ENCODE measurements at regions not wholly inside any gene's neighbourhood (a gene's known extent, or its start where the extent isn't known, plus 50 kb on each side); places are given as distances from the start of the nearest gene placed in this dataset.

- intact Hi-C loops (cut with micrococcal nuclease), result no loop called here
- no peak for ATAC-seq
- Histone ChIP-seq H3K4me3 (ENCODE audit: low read length) (no peak overlapping the region), H3K4me1 (ENCODE audit: control insufficient read depth, insufficient read depth, low read length) (no peaks in the 10 kb centered on the region), H3K27ac (ENCODE audit: low read length) (no peak overlapping the region), H3K9me3 (ENCODE audit: control insufficient read depth, insufficient read depth, low read length) (no peaks in the 10 kb centered on the region), H3K36me3 (ENCODE audit: control insufficient read depth, insufficient read depth, low read length) (no peaks in the 10 kb centered on the region), H3K27me3 (ENCODE audit: control insufficient read depth, insufficient read depth, low read length) (no peaks in the 10 kb centered on the region)
- Mint-ChIP-seq H3K4me1 (peaks cover 0 to 5% of the 10 kb centered on the region in 2 donors), H3K27ac (no peak overlapping the region), H3K4me3 (no peak overlapping the region), H3K27me3 (ENCODE audit: low read depth in 2 of 2) (peaks cover 6 to 34% of the 10 kb centered on the region in 2 donors), H3K9me3 (no peaks in the 10 kb centered on the region), H3K36me3 (no peaks in the 10 kb centered on the region)
- DNase-seq, result no peak
- WGBS (ENCODE audit: insufficient coverage), result 85% methylated on average over 1 of the region's 1 CpG
- TF ChIP-seq, protein P1, sequence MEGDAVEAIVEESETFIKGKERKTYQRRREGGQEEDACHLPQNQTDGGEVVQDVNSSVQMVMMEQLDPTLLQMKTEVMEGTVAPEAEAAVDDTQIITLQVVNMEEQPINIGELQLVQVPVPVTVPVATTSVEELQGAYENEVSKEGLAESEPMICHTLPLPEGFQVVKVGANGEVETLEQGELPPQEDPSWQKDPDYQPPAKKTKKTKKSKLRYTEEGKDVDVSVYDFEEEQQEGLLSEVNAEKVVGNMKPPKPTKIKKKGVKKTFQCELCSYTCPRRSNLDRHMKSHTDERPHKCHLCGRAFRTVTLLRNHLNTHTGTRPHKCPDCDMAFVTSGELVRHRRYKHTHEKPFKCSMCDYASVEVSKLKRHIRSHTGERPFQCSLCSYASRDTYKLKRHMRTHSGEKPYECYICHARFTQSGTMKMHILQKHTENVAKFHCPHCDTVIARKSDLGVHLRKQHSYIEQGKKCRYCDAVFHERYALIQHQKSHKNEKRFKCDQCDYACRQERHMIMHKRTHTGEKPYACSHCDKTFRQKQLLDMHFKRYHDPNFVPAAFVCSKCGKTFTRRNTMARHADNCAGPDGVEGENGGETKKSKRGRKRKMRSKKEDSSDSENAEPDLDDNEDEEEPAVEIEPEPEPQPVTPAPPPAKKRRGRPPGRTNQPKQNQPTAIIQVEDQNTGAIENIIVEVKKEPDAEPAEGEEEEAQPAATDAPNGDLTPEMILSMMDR (IDR thresholded peaks at IDR 0.05), result no peak
Measured at GRCh38 chr7:131893631-131894340, 337.4 kb upstream of the PODXL start.

DNA sequence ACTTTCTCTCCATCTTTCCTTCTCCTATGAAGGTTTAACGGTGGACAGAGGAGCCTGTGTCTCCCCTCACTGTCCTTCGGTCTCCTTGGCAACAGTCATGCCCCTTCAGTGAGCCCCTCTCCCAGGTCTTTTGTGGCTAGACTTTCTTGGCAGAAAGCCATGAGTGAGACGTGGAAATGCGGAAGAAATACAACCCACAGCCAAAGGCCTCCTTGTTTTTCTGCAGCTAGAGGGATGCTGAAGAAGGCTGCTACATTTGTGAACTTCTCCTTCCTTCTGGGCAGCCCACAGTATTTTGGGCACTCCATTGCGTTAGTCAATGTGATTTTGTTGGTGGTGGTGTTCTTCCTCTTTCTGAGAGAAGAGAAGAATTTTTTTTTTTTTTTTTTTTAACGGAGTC is 333.7 kb upstream of the PODXL start:
- intact Hi-C loops (cut with micrococcal nuclease), result no loop called here
- Histone ChIP-seq H3K36me3 (ENCODE audit: control insufficient read depth, insufficient read depth, low read length) (no peaks in the 10 kb centered on the region), H3K4me1 (ENCODE audit: control insufficient read depth, insufficient read depth, low read length) (no peaks in the 10 kb centered on the region), H3K27me3 (ENCODE audit: control insufficient read depth, insufficient read depth, low read length) (no peaks in the 10 kb centered on the region), H3K9me3 (ENCODE audit: control insufficient read depth, insufficient read depth, low read length) (peaks cover 4% of the 10 kb centered on the region), H3K27ac (ENCODE audit: low read length) (no peak overlapping the region), H3K4me3 (ENCODE audit: low read length) (no peak overlapping the region)
- DNase-seq, result no peak
- ATAC-seq, result no peak
- H3K4me1 Mint-ChIP-seq, result no peaks in the 10 kb centered on the region
- peaks cover 3 to 9% of the 10 kb centered on the region in 2 donors for H3K9me3 Mint-ChIP-seq
- no peak overlapping the region for H3K4me3 Mint-ChIP-seq
- H3K36me3 Mint-ChIP-seq, result peaks cover 13% of the 10 kb centered on the region
- H3K27ac Mint-ChIP-seq, result no peak overlapping the region
- peaks cover 2 to 27% of the 10 kb centered on the region in 2 donors for H3K27me3 Mint-ChIP-seq (ENCODE audit: low read depth in 2 of 2)
- TF ChIP-seq, protein P1 (IDR thresholded peaks at IDR 0.05), result no peak
- 5% methylated on average over 4 of the region's 6 CpGs for WGBS (ENCODE audit: insufficient coverage)

DNA sequence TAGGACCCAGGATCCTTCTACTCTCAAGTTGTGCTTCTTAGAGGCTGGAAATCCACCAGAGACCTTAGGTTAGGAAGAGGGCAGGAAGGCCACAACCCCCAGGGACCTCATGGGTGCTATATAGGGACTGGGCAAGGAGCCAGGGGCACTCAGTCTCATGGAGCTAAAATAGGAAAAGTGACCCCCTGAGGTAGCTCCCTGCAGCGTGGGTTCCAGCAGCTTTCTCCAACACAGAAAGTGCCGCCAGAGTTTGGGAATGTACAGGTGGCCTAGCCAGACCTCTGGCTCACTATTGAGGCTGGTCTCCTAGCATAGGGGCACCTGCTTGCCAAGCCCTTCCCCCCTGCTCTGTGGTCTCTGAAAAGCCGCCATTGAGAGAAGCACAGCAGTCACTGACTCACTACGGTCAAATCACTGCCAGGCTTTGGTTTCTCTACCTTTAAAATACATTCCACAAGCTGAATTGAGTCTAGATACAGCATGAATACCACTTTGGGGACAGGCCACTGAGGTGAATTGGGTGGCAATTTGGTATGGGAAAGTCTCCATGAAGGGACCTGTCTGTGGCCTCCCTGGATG is 333.2 kb upstream of the PODXL start:
- Mint-ChIP-seq H3K4me1 (no peaks in the 10 kb centered on the region), H3K4me3 (no peak overlapping the region), H3K27ac (no peak overlapping the region), H3K27me3 (ENCODE audit: low read depth in 2 of 2) (peaks cover 3 to 24% of the 10 kb centered on the region in 2 donors), H3K9me3 (peaks cover 3 to 9% of the 10 kb centered on the region in 2 donors), H3K36me3 (peaks cover 13% of the 10 kb centered on the region)
- Histone ChIP-seq H3K27ac (ENCODE audit: low read length) (no peak overlapping the region), H3K27me3 (ENCODE audit: control insufficient read depth, insufficient read depth, low read length) (no peaks in the 10 kb centered on the region), H3K4me1 (ENCODE audit: control insufficient read depth, insufficient read depth, low read length) (no peaks in the 10 kb centered on the region), H3K9me3 (ENCODE audit: control insufficient read depth, insufficient read depth, low read length) (peaks cover 4% of the 10 kb centered on the region), H3K36me3 (ENCODE audit: control insufficient read depth, insufficient read depth, low read length) (no peaks in the 10 kb centered on the region), H3K4me3 (ENCODE audit: low read length) (no peak overlapping the region)
- 80% methylated on average over 4 of the region's 4 CpGs for WGBS (ENCODE audit: insufficient coverage)
- ATAC-seq (no peak), DNase-seq (no peak)
- TF ChIP-seq, protein P1 (IDR thresholded peaks at IDR 0.05), result no peak
- intact Hi-C loops (cut with micrococcal nuclease), result no loop called here
